GM23338 (cell line): ENCODE measurements at regions not wholly inside any gene's neighbourhood (a gene's known extent, or its start where the extent isn't known, plus 50 kb on each side); places are given as distances from the start of the nearest gene placed in this dataset.

Experiments used
- ATAC-seq: fragments of 200-7000 bp; cut with Tn5 transposase; 3 replicates; pipeline ENCODE4 v1.9.1; 2020
- DNase-seq: peaks from one replicate; pipeline ENCODE4 v3.0.0-alpha.2; 2015; ENCODE audit warnings: low spot score
- H2AFZ ChIP-seq: fragments of 200-600 bp; sonication (generic); 2 replicates; pipeline ENCODE4 v1.8.0; 2016; ENCODE audit warnings: antibody characterized with exemption, mild to moderate bottlenecking, moderate library complexity
- H3F3A ChIP-seq: fragments of 200-600 bp; sonication (generic); replicated peaks from 2 replicates; pipeline ENCODE4 v1.8.0; 2017; ENCODE audit warnings: antibody characterized with exemption, mixed run types, low read depth
- H3K27ac ChIP-seq: fragments of 200-600 bp; sonication (generic); 2 replicates; pipeline ENCODE4 v1.6.1; 2016; ENCODE audit warnings: low read depth
- H3K27me3 ChIP-seq: fragments of 200-600 bp; sonication (generic); 2 replicates; pipeline ENCODE4 v1.8.0; 2016; ENCODE audit warnings: mild to moderate bottlenecking, mixed run types, moderate library complexity; ENCODE audit not compliant: insufficient read depth
- H3K36me3 ChIP-seq: fragments of 200-600 bp; sonication (generic); 2 replicates; pipeline ENCODE4 v1.8.0; 2016; ENCODE audit warnings: mild to moderate bottlenecking; ENCODE audit not compliant: insufficient read depth
- H3K4me1 ChIP-seq: fragments of 200-600 bp; sonication (generic); 2 replicates; pipeline ENCODE4 v1.8.0; 2016; ENCODE audit warnings: mild to moderate bottlenecking, moderate library complexity; ENCODE audit not compliant: insufficient read depth
- H3K4me2 ChIP-seq: fragments of 200-600 bp; sonication (generic); 2 replicates; pipeline ENCODE4 v1.7.1; 2017; ENCODE audit warnings: mixed run types
- H3K4me3 ChIP-seq: fragments of 200-600 bp; sonication (generic); 2 replicates; pipeline ENCODE4 v1.6.1; 2016; ENCODE audit warnings: mixed run types
- H3K79me2 ChIP-seq: fragments of 200-600 bp; sonication (generic); replicated peaks from 2 replicates; pipeline ENCODE4 v1.8.0; 2017; ENCODE audit warnings: mild to moderate bottlenecking; ENCODE audit not compliant: insufficient read depth
- H3K9me2 ChIP-seq: fragments of 200-600 bp; sonication (generic); 2 replicates; pipeline ENCODE4 v1.8.0; 2017; ENCODE audit not compliant: insufficient read depth
- H4K20me1 ChIP-seq: fragments of 200-600 bp; sonication (generic); replicated peaks from 2 replicates; pipeline ENCODE4 v1.8.0; 2017; ENCODE audit warnings: mild to moderate bottlenecking; ENCODE audit not compliant: insufficient read depth
- H3K27ac Mint-ChIP-seq: 2 replicates; pipeline ENCODE4 v1.8.0; 2020; ENCODE audit warnings: inconsistent platforms, mild to moderate bottlenecking, moderate library complexity, mixed read lengths
- H3K27me3 Mint-ChIP-seq: 3 replicates; pipeline ENCODE4 v1.8.0; 2022; ENCODE audit warnings: low read depth, mild to moderate bottlenecking, moderate library complexity, mixed read lengths, inconsistent platforms; ENCODE audit not compliant: insufficient read depth, poor library complexity
- H3K36me3 Mint-ChIP-seq: 3 replicates; pipeline ENCODE4 v1.8.0; 2021; ENCODE audit warnings: low read depth, mild to moderate bottlenecking, inconsistent platforms, moderate library complexity, mixed read lengths
- H3K4me1 Mint-ChIP-seq: 3 replicates; pipeline ENCODE4 v1.8.0; 2020; ENCODE audit warnings: mild to moderate bottlenecking, inconsistent platforms, mixed read lengths
- H3K4me3 Mint-ChIP-seq: 3 replicates; pipeline ENCODE4 v1.8.0; 2021; ENCODE audit warnings: moderate library complexity, mild to moderate bottlenecking, inconsistent platforms, mixed read lengths
- H3K9me3 Mint-ChIP-seq: 3 replicates; pipeline ENCODE4 v1.8.0; 2020; ENCODE audit warnings: moderate library complexity, mild to moderate bottlenecking, inconsistent platforms, mixed read lengths
- CREB1 ChIP-seq: fragments of 250-450 bp; sonication (Bioruptor Pico); IDR thresholded peaks from 2 replicates; pipeline ENCODE4 v1.5.0; 2020; ENCODE audit warnings: low read depth, mild to moderate bottlenecking, moderate library complexity
- CTCF ChIP-seq, 2 experiments: fragments of 200-600 bp in 1 of 2; sonication (generic) in 1 of 2; conservative IDR thresholded peaks; 2 replicates each; pipeline versions ENCODE4 v1.5.1 to v1.6.1; 2016 to 2017; ENCODE audit warnings: antibody characterized with exemption in 2 of 2, low read depth in 2 of 2, mild to moderate bottlenecking in 2 of 2, moderate library complexity in 1 of 2
- ETS1 ChIP-seq: IDR thresholded peaks from 2 replicates; pipeline ENCODE4 v1.6.1; 2016; ENCODE audit warnings: antibody characterized with exemption
- EZH2 ChIP-seq: fragments of 200-600 bp; sonication (generic); IDR thresholded peaks from one replicate; pipeline ENCODE4 v1.8.0; 2017; ENCODE audit warnings: antibody characterized with exemption, mild to moderate bottlenecking, low read depth; ENCODE audit not compliant: unreplicated experiment
- EZH2phosphoT487 ChIP-seq: fragments of 200-600 bp; sonication (generic); IDR thresholded peaks from one replicate; pipeline ENCODE4 v1.8.1; 2018; ENCODE audit warnings: antibody characterized with exemption; ENCODE audit not compliant: unreplicated experiment
- JUNB ChIP-seq: IDR thresholded peaks from one replicate; pipeline ENCODE4 v1.6.1; 2016; ENCODE audit warnings: antibody characterized with exemption; ENCODE audit not compliant: unreplicated experiment
- REST ChIP-seq: IDR thresholded peaks from one replicate; pipeline ENCODE4 v1.6.1; 2018; ENCODE audit warnings: antibody characterized with exemption; ENCODE audit not compliant: unreplicated experiment
- STAT1 ChIP-seq: IDR thresholded peaks from one replicate; pipeline ENCODE4 v1.6.1; 2016; ENCODE audit warnings: antibody characterized with exemption; ENCODE audit not compliant: unreplicated experiment
- ZNF114 ChIP-seq: fragments of 250-450 bp; sonication (Bioruptor Pico); IDR thresholded peaks from 2 replicates; pipeline ENCODE4 v1.5.0; 2020; ENCODE audit warnings: mild to moderate bottlenecking, moderate library complexity
- ZNF331 ChIP-seq: fragments of 250-450 bp; sonication (Bioruptor Pico); IDR thresholded peaks from 2 replicates; pipeline ENCODE4 v1.5.0; 2020; ENCODE audit warnings: low read depth, mild to moderate bottlenecking, moderate library complexity

- no peak for TF ChIP-seq REST
- no peak for TF ChIP-seq CTCF (conservative IDR thresholded peaks at IDR 0.05; ENCODE audit: low read depth in 2 of 2)
- TF ChIP-seq JUNB, result no peak
- TF ChIP-seq CREB1 (CRISPR knock-in tag), result no peak
- TF ChIP-seq EZH2, result no peak
- TF ChIP-seq ZNF331 (CRISPR knock-in tag), result no peak
- TF ChIP-seq ZNF114 (CRISPR knock-in tag), result no peak
- no peak for TF ChIP-seq ETS1
These were observed 1004.0 kb downstream of the HACE1 start (continued) for GRCh38 chr6:103855750-103856149.

- H3K27me3 Mint-ChIP-seq, result no peaks in the 10 kb centered on the region
- Histone ChIP-seq H3K27me3 (no peaks in the 10 kb centered on the region), H3K4me3 (no peak overlapping the region), H3K79me2 (no peaks in the 10 kb centered on the region), H3K9me2 (no peaks in the 10 kb centered on the region), H3K36me3 (no peaks in the 10 kb centered on the region), H4K20me1 (no peaks in the 10 kb centered on the region), H3F3A (no peaks in the 10 kb centered on the region), H3K4me2 (no peak overlapping the region), H2AFZ (no peak overlapping the region), H3K4me1 (no peaks in the 10 kb centered on the region), H3K27ac (no peak overlapping the region)
- no peaks in the 10 kb centered on the region for H3K4me1 Mint-ChIP-seq
- no peak for TF ChIP-seq REST
- TF ChIP-seq EZH2phosphoT487, result no peak
- no peak for TF ChIP-seq ZNF331 (CRISPR knock-in tag)
- TF ChIP-seq EZH2, result no peak
- TF ChIP-seq STAT1, result no peak
- TF ChIP-seq CTCF (conservative IDR thresholded peaks at IDR 0.05; ENCODE audit: low read depth in 2 of 2), result peak in 1 of 2 experiments; percentile 44; a peak in 3 of 4 replicates
- H3K4me3 Mint-ChIP-seq, result no peak overlapping the region
- no peaks in the 10 kb centered on the region for H3K36me3 Mint-ChIP-seq
- DNase-seq (peak; percentile 37), ATAC-seq (no peak)
- no peak overlapping the region for H3K27ac Mint-ChIP-seq
- no peaks in the 10 kb centered on the region for H3K9me3 Mint-ChIP-seq
These were observed 1005.7 kb downstream of the HACE1 start for GRCh38 chr6:103854059-103854458.
